NCI-H2081 (cell line): ENCODE measurements at regions not wholly inside any gene's neighbourhood (a gene's known extent, or its start where the extent isn't known, plus 50 kb on each side); places are given as distances from the start of the nearest gene placed in this dataset.

Experiments used
- DNase-seq, 2 experiments: peaks; one replicate each; lab custom pipeline; 2025; lab: John Stamatoyannopoulos, UW

- DNase-seq = no peak
Observed at GRCh38 chr7:13447637-13448036, 541.8 kb downstream of the ETV1 start.

GRCh38 chr7:13448243-13448642 is 541.2 kb downstream of the ETV1 start:
- no peak for DNase-seq

DNA sequence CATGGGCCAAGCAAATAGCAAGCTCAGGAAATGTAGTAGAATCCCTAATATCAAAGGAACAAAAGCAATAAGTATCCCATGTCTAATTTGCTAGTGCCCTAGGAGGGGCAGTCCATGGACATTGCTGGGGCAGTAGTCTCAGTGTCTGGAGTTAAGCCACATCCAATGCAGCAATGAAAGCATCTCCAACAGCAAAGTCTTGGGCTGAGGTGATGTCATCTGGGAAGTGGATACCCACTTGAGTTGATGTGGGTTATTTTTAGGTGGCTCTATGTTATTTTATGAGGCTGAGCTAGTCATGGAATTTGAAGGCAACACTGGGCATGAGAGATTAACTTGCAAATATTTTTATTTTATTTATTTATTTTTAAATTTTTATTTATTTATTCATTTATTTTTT is 540.0 kb downstream of the ETV1 start:
- no peak for DNase-seq

DNA sequence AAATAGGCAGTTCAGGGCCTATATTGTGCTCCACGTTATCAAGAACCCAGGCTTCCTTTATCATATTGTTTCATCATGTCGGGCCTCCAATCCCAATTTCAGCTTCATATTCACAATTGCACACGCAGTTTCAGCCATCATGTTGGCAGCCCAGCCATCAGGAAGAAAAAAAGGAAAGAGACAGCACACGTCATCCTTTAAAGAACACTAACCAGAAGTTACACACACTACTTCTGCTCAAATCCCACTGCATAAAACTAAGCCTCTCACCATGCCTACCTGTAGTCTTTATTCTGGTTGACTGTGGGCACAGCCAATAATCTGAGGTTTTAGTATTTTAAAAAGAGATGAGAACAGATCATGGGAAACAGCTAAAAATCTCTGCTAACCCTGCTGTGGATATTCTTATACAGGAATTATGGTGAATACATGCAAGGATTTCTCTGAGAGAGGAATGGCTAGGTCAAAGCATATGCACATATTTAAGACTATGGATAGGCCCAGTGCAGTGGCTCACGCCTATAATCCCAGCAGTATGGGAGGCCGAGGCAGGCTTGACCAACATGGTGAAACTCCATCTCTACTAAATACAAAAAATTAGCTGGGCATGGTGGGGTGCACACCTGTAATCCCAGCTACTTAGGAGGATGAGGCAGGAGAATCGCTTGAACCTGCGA is 534.4 kb downstream of the ETV1 start:
- no peak for DNase-seq

DNA sequence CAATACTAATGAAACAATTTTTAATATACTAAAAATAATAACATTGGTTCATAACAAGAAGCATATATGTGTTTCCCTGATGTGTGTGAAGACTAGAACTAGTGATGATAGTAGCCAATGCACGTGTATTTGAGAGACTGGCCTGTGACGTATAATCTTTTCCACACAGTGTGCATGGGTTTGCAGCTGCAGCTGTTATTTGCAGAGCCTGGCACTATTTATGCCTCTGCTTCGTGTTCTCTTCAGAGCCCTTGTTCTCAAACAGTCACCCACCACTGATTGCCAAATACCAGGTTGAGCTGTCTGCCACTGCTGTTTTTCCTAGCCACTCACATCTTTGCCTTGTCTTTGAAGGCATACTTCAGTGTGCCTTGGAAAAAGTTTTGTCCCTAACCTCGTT is 531.7 kb downstream of the ETV1 start:
- peak; percentile 20 to 56 for DNase-seq

- DNase-seq = peak; percentile 40 to 72
Observed at GRCh38 chr7:13466874-13467547, 522.5 kb downstream of the ETV1 start.

- DNase-seq = peak in 1 of 2 experiments; percentile 9
Observed at GRCh38 chr7:13476881-13477444, 512.5 kb downstream of the ETV1 start.

GRCh38 chr7:13489386-13489785 is 500.1 kb downstream of the ETV1 start:
- no peak for DNase-seq

DNA sequence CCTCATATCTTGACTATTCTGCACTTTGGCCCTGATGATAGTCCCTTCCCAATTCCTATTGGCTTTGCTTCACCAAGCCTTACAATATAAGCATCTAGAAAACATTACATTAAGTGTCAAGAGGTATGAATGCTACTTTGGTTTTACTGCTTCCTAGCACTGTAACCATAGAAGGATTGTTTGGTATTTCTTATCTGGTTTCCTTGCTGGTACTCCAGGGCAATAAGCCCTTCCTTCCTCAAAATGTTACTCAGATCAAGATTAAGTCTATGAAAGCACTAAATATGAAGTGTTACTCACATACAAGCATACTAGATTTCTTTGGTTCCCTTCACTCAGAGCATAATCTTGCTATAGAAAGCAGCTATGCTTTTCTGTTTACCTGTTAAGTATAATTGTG is 492.5 kb downstream of the ETV1 start:
- no peak for DNase-seq

DNA sequence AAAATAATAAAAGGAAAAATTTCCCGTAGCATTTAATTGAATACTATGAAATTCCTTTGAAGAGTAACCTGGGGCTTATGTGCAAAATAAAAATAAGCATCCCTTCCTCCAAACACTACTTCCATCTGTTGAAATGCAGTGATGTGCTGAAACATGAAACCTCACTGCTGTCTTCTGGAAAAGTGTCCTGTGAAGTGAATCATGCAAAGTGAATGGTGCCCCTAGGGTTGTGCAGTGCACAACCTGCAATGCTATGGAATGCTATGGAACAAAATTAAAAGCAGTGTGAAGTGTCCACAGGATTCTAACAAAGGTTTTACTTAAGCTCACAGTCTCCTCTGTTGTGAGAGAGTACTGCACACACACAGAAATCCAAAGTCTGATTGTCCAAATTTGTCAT is 480.9 kb downstream of the ETV1 start:
- no peak for DNase-seq

GRCh38 chr7:13518738-13519137 is 470.7 kb downstream of the ETV1 start:
- no peak for DNase-seq

GRCh38 chr7:13524076-13524475 is 465.4 kb downstream of the ETV1 start:
- no peak for DNase-seq

DNA sequence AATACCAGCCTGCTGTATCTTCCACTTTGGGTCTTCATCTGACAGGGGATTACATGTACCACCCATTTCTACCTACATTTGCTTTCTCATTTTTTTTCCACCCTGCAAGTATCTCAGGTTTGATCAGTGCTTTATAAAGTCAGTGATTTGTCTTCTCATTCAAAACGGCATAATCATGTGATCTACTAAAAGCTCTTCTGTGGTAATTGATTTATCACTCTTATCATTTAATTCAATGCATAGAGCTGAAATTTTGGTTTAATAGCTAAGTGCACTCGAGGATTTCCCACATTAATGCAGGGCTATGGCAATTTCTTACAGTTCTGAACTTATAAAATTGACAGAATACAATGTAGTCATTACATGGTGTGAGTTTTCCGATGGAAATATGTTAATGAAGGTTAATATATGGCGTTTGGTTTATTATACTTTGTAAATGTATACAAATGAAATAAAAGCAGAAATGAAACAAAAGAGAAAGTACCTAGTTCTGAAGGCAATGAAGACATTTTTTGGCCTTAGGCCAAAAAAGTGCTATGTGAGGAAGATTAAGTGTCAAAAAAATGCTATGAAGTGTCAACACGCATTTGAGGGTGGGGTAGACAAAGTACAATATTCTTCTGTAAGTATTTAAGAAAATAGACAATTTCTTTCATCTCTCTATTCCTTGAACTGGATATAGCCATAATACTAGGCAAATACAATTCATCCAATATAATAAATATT is 457.3 kb downstream of the ETV1 start:
- DNase-seq = no peak

DNA sequence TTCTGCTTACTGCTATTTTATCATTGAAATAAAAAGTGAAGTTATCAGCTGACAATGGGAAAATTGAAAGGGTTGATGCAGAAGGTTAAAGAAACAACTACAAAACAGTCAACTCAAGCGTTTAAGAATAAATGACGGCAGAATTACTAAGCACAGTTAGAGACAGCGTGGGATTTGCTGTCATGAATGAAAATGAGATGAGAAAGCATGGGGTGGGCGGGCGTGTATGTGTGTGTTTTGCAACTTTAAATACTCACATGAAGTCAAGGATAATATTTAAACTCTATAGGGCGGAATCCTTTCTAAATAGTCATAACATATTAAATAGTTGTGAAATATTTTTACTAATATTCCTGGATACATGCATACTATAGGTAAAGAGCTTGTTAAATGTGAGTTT is 450.8 kb downstream of the ETV1 start:
- no peak for DNase-seq

GRCh38 chr7:13540429-13540828 is 449.0 kb downstream of the ETV1 start:
- DNase-seq = no peak

DNA sequence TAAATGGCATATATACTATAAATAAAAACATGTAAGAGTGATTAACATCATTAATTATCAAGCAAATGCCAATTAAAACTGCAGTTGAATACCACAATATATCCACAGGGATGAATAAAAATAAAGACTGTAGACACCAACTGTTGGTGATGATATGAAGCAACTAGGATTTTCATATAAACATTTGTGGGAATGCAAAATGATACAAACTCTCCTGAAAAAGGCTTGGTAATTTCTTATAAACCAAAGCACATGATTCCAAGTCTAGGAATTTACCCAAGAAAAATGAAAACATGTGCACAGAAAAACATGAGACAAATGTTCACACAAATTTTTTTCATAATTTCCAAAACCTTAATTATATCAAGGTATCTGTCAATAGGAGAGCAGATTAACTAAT is 448.1 kb downstream of the ETV1 start:
- DNase-seq = no peak

GRCh38 chr7:13542451-13542850 is 447.0 kb downstream of the ETV1 start:
- no peak for DNase-seq

GRCh38 chr7:13551503-13551902 is 438.0 kb downstream of the ETV1 start:
- peak; percentile 57 to 92 for DNase-seq

- DNase-seq = no peak
Observed at GRCh38 chr7:13560441-13560840, 429.0 kb downstream of the ETV1 start.

- DNase-seq = no peak
Observed at GRCh38 chr7:13563257-13563656, 426.2 kb downstream of the ETV1 start.

DNA sequence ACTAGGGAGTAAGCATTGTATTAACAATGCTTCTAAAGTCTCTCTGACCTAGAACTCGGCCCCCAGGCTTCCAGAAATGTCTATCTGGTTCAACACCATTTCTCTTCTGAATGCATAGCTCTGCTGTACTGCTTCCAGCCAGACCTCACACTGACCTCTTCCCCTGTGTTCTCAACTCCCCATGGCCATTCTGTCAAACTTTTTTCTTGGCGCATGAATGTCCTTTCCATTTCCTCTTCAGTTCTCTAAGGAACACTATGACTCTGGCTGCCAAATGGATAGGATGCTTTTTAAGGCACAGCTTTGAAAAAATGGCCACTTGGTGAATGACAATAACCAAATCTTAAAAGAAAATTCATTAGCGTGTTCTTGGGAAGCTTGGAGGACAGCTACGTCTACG is 425.8 kb downstream of the ETV1 start:
- DNase-seq = no peak

- DNase-seq = no peak
Observed at GRCh38 chr7:13577566-13578145, 411.8 kb downstream of the ETV1 start.

- DNase-seq = no peak
Observed at GRCh38 chr7:13578294-13578693, 411.2 kb downstream of the ETV1 start.
